Spleen (tissue), 11 donors: ENCODE measurements at regions not wholly inside any gene's neighbourhood (a gene's known extent, or its start where the extent isn't known, plus 50 kb on each side); places are given as distances from the start of the nearest gene placed in this dataset.

Source experiments
- DNase-seq: peaks from one replicate; pipeline ENCODE4 v3.0.0-alpha.2; 2020
- H3K27ac ChIP-seq, 8 donors: fragments of 200-600 bp; sonication (generic) in 7 of 8; 1 replicate in 4 of 8; 2 replicates in 4 of 8; pipeline versions ENCODE4 v1.5.0 to v1.8.0; 2016 to 2021; ENCODE audit warnings: inconsistent platforms in 4 of 8, mild to moderate bottlenecking in 4 of 8, moderate library complexity in 1 of 8
- H3K27me3 ChIP-seq, 7 donors: fragments of 200-600 bp; sonication (generic) in 6 of 7; replicated peaks in 1 of 7; 1 replicate in 4 of 7; 2 replicates in 3 of 7; pipeline versions ENCODE4 v1.5.0 to v1.8.0; 2016 to 2021; ENCODE audit warnings: inconsistent platforms in 3 of 7, mild to moderate bottlenecking in 1 of 7
- H3K36me3 ChIP-seq, 6 donors: fragments of 200-600 bp; sonication (generic) in 5 of 6; 1 replicate in 4 of 6; 2 replicates in 2 of 6; pipeline versions ENCODE4 v1.5.0 to v1.8.0; 2016 to 2021; ENCODE audit warnings: inconsistent platforms in 2 of 6
- H3K4me1 ChIP-seq, 6 donors: fragments of 200-600 bp; sonication (generic) in 5 of 6; 1 replicate in 3 of 6; 2 replicates in 3 of 6; pipeline versions ENCODE4 v1.5.0 to v1.8.0; 2016 to 2021; ENCODE audit warnings: inconsistent platforms in 3 of 6
- H3K4me3 ChIP-seq, 8 donors: fragments of 200-600 bp; sonication (generic) in 7 of 8; 1 replicate in 4 of 8; 2 replicates in 4 of 8; pipeline versions ENCODE4 v1.5.0 to v1.8.0; 2016 to 2021; ENCODE audit warnings: inconsistent platforms in 4 of 8, mild to moderate bottlenecking in 4 of 8, moderate library complexity in 2 of 8
- H3K9me3 ChIP-seq, 8 donors: fragments of 200-600 bp; sonication (generic) in 7 of 8; 1 replicate in 4 of 8; 2 replicates in 4 of 8; pipeline versions ENCODE4 v1.5.0 to v1.8.0; 2016 to 2021; ENCODE audit warnings: inconsistent platforms in 4 of 8
- CTCF ChIP-seq, 11 experiments: fragments of 200-600 bp in 7 of 11; fragments of 450-650 bp in 4 of 11; sonication (generic) in 4 of 11; IDR thresholded peaks in 8 of 11; conservative IDR thresholded peaks in 3 of 11; 1 replicate in 7 of 11; 2 replicates in 4 of 11; pipeline versions ENCODE4 v1.4.0 to v1.8.0; 2016 to 2021; ENCODE audit warnings: antibody characterized with exemption in 11 of 11, inconsistent platforms in 4 of 11, mild to moderate bottlenecking in 1 of 11
- POLR2A ChIP-seq, 3 donors: fragments of 450-650 bp; IDR thresholded peaks; one replicate each; pipeline ENCODE4 v1.5.1; 2017; ENCODE audit warnings: antibody characterized with exemption in 3 of 3, mild to moderate bottlenecking in 1 of 3
- POLR2AphosphoS5 ChIP-seq, 3 donors: sonication (generic); formaldehyde crosslinking; IDR thresholded peaks; one replicate each; pipeline ENCODE4 v1.5.1; 2017; ENCODE audit warnings: antibody characterized with exemption in 3 of 3
- WGBS, 5 donors: extraction: QIAGEN DNeasy Blood & Tissue Kit in 3 of 5; methylation state at CpG; one replicate each; pipeline versions ENCODE4 v1.1.5 to v1.1.7; 2013 to 2018; 5-methylcytosine and 5-hydroxymethylcytosine counted together
- intact Hi-C: fragments of 100-400 bp; cut with DNase I; formaldehyde crosslinking; loops from one replicate; pipeline ENCODE4 v1.15.0; 2023; ENCODE audit warnings: low total_unique reads
- donor health status: healthy with polysubstance abuse.
- donor health status: DM: no; HTN: no; CAD: no; lungs with moderate emphysema.
- donor health status: DM: no; HTN: no; CAD: no.
- donor health status: Bipolar disorder and iron deficiency.
- donor health status: healthy.
- donor health status: DM: no; HTN: no; CAD: no.
- donor health status: DM: yes; HTN: yes; CAD: no.

- intact Hi-C loops: no loop called here
- no peak for DNase-seq
- no peak overlapping the region for H3K27ac ChIP-seq
- no peak overlapping the region for H3K4me3 ChIP-seq
- H3K9me3 ChIP-seq: peaks cover 0 to 14% (median 7%) of the 10 kb centered on the region in 8 donors
- WGBS, 5 donors: 38 to 49% (median 45%) methylated on average over 2 of the region's 2 CpGs
- no peaks in the 10 kb centered on the region for H3K4me1 ChIP-seq
- no peak for TF ChIP-seq CTCF (IDR thresholded peaks at IDR 0.05 in 8 of 11, conservative IDR thresholded peaks at IDR 0.05 in 3 of 11)
- TF ChIP-seq POLR2AphosphoS5 (IDR thresholded peaks at IDR 0.05): no peak
- TF ChIP-seq POLR2A (IDR thresholded peaks at IDR 0.05): no peak
- no peaks in the 10 kb centered on the region for H3K27me3 ChIP-seq
- H3K36me3 ChIP-seq: no peaks in the 10 kb centered on the region
Measured at GRCh38 chr3:95151590-95151989, 1088.7 kb downstream of the NSUN3 start.

GRCh38 chr3:95154766-95155165 lies 1091.9 kb downstream of the NSUN3 start:
- H3K36me3 ChIP-seq: no peaks in the 10 kb centered on the region
- TF ChIP-seq POLR2AphosphoS5 (IDR thresholded peaks at IDR 0.05): no peak
- TF ChIP-seq POLR2A (IDR thresholded peaks at IDR 0.05): no peak
- no peak for TF ChIP-seq CTCF (IDR thresholded peaks at IDR 0.05 in 8 of 11, conservative IDR thresholded peaks at IDR 0.05 in 3 of 11)
- no peak for DNase-seq
- no peak overlapping the region for H3K4me3 ChIP-seq
- no peaks in the 10 kb centered on the region for H3K4me1 ChIP-seq
- no peak overlapping the region for H3K27ac ChIP-seq
- WGBS, 5 donors: 76 to 88% (median 82%) methylated on average over 2 of the region's 2 CpGs
- intact Hi-C loops: no loop called here
- H3K27me3 ChIP-seq: no peaks in the 10 kb centered on the region
- H3K9me3 ChIP-seq: peaks cover 0 to 40% (median 24%) of the 10 kb centered on the region in 8 donors

- Histone ChIP-seq H3K36me3 (no peaks in the 10 kb centered on the region), H3K27ac (no peak overlapping the region), H3K9me3 (peaks cover 0 to 23% (median 11%) of the 10 kb centered on the region in 8 donors), H3K27me3 (no peaks in the 10 kb centered on the region), H3K4me1 (no peaks in the 10 kb centered on the region), H3K4me3 (no peak overlapping the region)
- no peak for DNase-seq
- TF ChIP-seq CTCF (IDR thresholded peaks at IDR 0.05 in 8 of 11, conservative IDR thresholded peaks at IDR 0.05 in 3 of 11): no peak
- no peak for TF ChIP-seq POLR2A (IDR thresholded peaks at IDR 0.05)
- TF ChIP-seq POLR2AphosphoS5 (IDR thresholded peaks at IDR 0.05): no peak
- intact Hi-C loops: no loop called here
- 33 to 52% (median 38%) methylated on average over 1 of the region's 1 CpG for WGBS, 5 donors
Measured at GRCh38 chr3:95162794-95163193, 1099.9 kb downstream of the NSUN3 start.

- no peak for DNase-seq
Measured at GRCh38 chr3:95167748-95168147, 1104.9 kb downstream of the NSUN3 start.

More at GRCh38 chr3:95167748-95168147, 1104.9 kb downstream of the NSUN3 start:
- H3K4me3 ChIP-seq: no peak overlapping the region
- intact Hi-C loops: no loop called here
- H3K9me3 ChIP-seq: peaks cover 0 to 18% (median 2%) of the 10 kb centered on the region in 8 donors
- no peaks in the 10 kb centered on the region for H3K4me1 ChIP-seq
- H3K27me3 ChIP-seq: no peaks in the 10 kb centered on the region
- H3K27ac ChIP-seq: no peak overlapping the region
- TF ChIP-seq CTCF (IDR thresholded peaks at IDR 0.05 in 8 of 11, conservative IDR thresholded peaks at IDR 0.05 in 3 of 11) (no peak), POLR2A (IDR thresholded peaks at IDR 0.05) (no peak), POLR2AphosphoS5 (IDR thresholded peaks at IDR 0.05) (no peak)
- 79 to 86% (median 82%) methylated on average over 4 of the region's 4 CpGs for WGBS, 5 donors
- no peaks in the 10 kb centered on the region for H3K36me3 ChIP-seq
